Activated T-helper 2 cell treated with anti-CD3 and anti-CD28 coated beads, Interferon-gamma antibody, Interleukin-2, Interleukin-4, amounts not matched to agents 10 μg/mL and 5 μg/mL and 100 μg/mL, durations not matched to agents 14 hours and 24 hours and 36 hours (primary cell): ENCODE measurements at regions not wholly inside any gene's neighbourhood (a gene's known extent, or its start where the extent isn't known, plus 50 kb on each side); places are given as distances from the start of the nearest gene placed in this dataset.

Source experiments
- DNase-seq: peaks from one replicate; pipeline ENCODE4 v3.0.0; 2021; ENCODE audit warnings: low spot score
- H3K27ac Mint-ChIP-seq: one replicate; pipeline ENCODE4 v1.8.0; 2021; ENCODE audit warnings: mixed read lengths
- H3K27me3 Mint-ChIP-seq: one replicate; pipeline ENCODE4 v1.8.0; 2021; ENCODE audit warnings: low read depth, mixed read lengths
- H3K36me3 Mint-ChIP-seq: one replicate; pipeline ENCODE4 v1.8.0; 2021; ENCODE audit warnings: low read depth, mixed read lengths
- H3K4me1 Mint-ChIP-seq: one replicate; pipeline ENCODE4 v1.8.0; 2021; ENCODE audit warnings: low read depth, mixed read lengths
- H3K4me3 Mint-ChIP-seq: one replicate; pipeline ENCODE4 v1.8.0; 2021; ENCODE audit warnings: low read depth, mild to moderate bottlenecking, moderate library complexity, mixed read lengths
- H3K9me3 Mint-ChIP-seq: one replicate; pipeline ENCODE4 v1.8.0; 2021; ENCODE audit warnings: mixed read lengths
- intact Hi-C: fragments of 100-400 bp; cut with micrococcal nuclease; formaldehyde crosslinking; loops from one replicate; pipeline ENCODE4 v1.15.1; 2023

DNA sequence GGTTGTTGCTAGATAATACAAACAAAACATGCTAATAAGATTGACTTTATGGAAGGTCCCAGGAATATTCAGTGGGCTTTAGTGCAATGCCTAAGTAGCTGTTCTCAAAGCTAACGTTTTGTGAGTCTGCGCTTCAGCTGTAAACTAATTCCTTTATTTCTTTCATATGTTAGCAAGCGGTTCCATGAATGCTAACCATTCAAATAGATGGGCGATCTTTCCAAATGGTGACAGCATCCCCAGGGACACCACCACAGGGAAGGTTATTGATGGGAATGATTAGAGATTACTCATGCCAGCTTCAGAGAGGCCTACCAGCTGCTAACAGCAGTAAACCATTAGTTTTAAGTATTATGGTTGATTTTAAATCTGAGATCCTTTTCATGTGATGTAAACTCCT is 405.7 kb upstream of the MCTP2 start:
- Mint-ChIP-seq H3K27ac (no peak overlapping the region), H3K4me1 (no peaks in the 10 kb centered on the region), H3K4me3 (no peak overlapping the region), H3K9me3 (no peaks in the 10 kb centered on the region), H3K36me3 (no peaks in the 10 kb centered on the region), H3K27me3 (no peaks in the 10 kb centered on the region)
- no peak for DNase-seq
- intact Hi-C loops = no loop called here

DNA sequence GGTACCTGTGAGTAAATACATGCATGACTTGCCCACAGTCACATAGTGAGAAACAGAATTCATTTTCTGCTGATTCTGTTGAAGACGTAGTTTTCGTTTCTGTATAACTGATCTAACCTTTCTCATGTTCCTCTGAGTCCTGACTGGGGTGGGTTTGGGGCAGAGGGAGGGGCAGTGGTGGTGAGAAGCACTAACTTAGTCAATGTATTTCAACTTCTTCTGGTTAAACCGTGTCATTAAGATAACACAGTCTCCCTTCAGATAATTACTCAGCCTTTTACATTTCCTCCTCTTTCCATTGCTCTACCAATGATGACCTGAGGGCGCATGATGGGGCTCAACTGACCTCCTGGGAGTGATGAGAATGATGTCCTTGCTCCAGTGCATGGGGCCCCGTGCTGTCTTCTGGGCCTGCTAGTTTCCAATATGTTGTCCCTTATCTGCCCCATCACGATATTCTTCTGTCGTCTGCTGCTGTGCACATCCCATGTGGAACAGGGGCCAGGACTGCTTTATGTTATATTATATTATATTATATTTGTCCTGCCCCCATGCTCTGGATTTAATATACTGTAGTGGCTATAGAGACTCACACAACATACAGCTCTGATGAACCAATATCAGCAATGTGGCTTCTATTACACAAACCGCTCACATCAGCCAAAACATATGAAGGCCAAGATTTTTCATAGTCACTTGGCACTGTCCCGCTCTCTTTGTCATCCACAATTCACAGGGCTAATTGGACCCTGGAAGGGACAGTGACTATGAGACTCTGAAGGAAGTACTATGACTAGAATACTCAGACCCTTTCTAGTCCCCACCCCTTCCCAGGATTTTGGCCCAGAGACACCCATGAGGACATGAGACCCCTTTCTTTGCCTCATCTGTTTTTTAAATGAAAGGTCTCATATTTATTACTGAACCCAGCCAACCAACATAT is 407.1 kb upstream of the MCTP2 start:
- no peak for DNase-seq
- no peaks in the 10 kb centered on the region for H3K27me3 Mint-ChIP-seq
- H3K4me1 Mint-ChIP-seq = no peaks in the 10 kb centered on the region
- H3K36me3 Mint-ChIP-seq = no peaks in the 10 kb centered on the region
- no peak overlapping the region for H3K4me3 Mint-ChIP-seq
- intact Hi-C loops = no loop called here
- H3K9me3 Mint-ChIP-seq = no peaks in the 10 kb centered on the region
- no peak overlapping the region for H3K27ac Mint-ChIP-seq

DNA sequence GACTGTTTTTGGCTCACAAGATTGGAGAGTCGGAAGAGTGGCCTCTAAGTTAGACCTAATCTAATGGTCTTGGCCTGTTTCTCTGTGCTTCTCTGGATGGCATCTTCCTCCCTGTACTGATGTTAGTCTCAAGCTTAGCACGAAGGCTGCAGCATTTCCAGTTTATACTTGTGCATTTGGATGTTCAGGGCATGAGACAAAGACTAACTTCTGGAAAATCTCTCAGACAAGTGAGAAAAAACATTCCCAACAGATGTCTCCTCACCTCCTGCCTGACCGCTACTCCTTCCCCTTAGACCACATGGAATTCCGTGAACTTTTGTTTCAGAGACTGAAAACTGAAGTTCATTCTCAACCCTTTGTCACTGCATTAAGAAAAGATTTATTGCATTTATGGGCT is 410.8 kb upstream of the MCTP2 start:
- H3K27me3 Mint-ChIP-seq = no peaks in the 10 kb centered on the region
- no peaks in the 10 kb centered on the region for H3K9me3 Mint-ChIP-seq
- intact Hi-C loops = no loop called here
- DNase-seq = no peak
- H3K4me3 Mint-ChIP-seq = no peak overlapping the region
- no peaks in the 10 kb centered on the region for H3K36me3 Mint-ChIP-seq
- no peak overlapping the region for H3K27ac Mint-ChIP-seq
- no peaks in the 10 kb centered on the region for H3K4me1 Mint-ChIP-seq

DNA sequence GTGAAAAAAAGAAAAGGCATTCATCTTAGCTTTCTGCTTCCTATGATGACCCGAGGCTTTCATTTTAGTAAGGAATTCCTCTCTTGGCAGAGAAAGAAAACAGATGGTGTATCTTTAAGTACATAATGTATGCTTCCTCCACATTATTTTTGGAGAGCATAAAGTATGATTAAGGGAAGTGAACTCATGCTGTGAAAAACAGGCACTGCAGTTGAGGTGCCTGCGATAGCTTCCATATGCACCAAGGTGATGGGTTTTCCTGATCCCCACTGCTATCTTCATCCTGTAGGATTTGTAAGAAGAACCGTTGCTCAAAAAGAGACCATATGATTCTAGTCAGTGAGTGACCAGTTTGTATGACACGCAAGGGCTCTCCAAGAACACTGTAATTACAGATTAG is 411.5 kb upstream of the MCTP2 start:
- no peaks in the 10 kb centered on the region for H3K9me3 Mint-ChIP-seq
- no peaks in the 10 kb centered on the region for H3K36me3 Mint-ChIP-seq
- no peaks in the 10 kb centered on the region for H3K27me3 Mint-ChIP-seq
- no peaks in the 10 kb centered on the region for H3K4me1 Mint-ChIP-seq
- intact Hi-C loops = no loop called here
- no peak overlapping the region for H3K27ac Mint-ChIP-seq
- no peak overlapping the region for H3K4me3 Mint-ChIP-seq
- DNase-seq = no peak

DNA sequence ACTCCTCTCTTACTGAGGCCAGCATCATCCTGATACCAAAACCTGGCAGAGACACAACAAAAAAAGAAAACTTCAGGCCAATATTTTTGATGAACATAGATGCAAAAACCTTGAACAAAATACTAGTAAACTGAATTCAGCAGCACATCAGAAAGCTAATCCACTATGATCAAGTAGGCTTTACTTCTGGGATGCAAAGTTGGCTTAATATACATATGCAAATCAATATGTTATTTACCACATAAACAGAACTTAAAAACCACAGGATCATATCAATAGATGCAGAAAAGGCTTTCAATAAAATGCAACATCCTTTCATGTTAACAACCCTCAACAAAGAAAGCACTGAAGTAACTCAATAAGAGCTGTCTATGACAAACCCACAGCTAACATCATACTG is 414.5 kb upstream of the MCTP2 start:
- no peaks in the 10 kb centered on the region for H3K9me3 Mint-ChIP-seq
- no peak overlapping the region for H3K27ac Mint-ChIP-seq
- no peak for DNase-seq
- no peaks in the 10 kb centered on the region for H3K36me3 Mint-ChIP-seq
- H3K27me3 Mint-ChIP-seq = no peaks in the 10 kb centered on the region
- no peaks in the 10 kb centered on the region for H3K4me1 Mint-ChIP-seq
- intact Hi-C loops = no loop called here
- no peak overlapping the region for H3K4me3 Mint-ChIP-seq

DNA sequence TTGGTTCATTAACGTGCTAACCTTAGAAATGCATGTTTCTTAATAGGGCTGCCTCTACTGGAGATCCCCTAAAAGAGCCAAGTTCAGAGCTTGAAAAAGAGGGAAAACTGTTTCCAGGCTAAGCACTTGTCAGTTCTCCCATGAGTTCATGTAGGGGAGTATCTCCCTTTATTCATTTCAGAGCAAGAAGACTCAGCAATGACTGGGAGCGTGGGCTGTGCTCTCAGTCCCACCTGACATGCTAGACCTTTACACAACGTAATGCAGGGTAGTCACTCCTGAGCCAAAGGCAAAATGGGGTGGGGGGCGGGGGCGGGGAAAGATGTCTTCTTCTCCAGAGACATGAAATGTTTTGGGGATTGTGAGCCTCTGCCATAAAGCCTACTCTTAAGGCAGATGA is 420.1 kb upstream of the MCTP2 start:
- H3K4me3 Mint-ChIP-seq = no peak overlapping the region
- no peaks in the 10 kb centered on the region for H3K4me1 Mint-ChIP-seq
- no peaks in the 10 kb centered on the region for H3K27me3 Mint-ChIP-seq
- no peak overlapping the region for H3K27ac Mint-ChIP-seq
- no peaks in the 10 kb centered on the region for H3K9me3 Mint-ChIP-seq
- no peak for DNase-seq
- no peaks in the 10 kb centered on the region for H3K36me3 Mint-ChIP-seq
- intact Hi-C loops = no loop called here

DNA sequence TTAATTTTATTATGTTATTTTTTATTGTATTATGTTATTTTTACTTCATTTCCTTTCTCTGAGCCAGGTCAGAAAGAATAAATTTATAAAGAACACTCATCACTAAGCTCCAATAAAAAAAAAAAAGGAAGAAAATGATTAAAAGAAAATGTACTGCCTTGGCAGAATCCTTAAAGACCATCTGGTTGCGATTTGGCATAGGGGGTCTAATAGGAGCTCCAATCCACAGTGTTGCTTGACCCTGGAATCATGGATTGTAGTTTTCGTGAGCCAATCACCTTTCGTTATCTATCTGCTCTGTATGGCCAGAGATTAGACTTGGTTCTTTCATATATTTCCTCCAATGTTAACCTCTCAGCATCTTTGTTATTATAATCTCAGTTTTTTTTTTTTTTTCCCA is 421.8 kb upstream of the MCTP2 start:
- intact Hi-C loops = no loop called here
- Mint-ChIP-seq H3K9me3 (no peaks in the 10 kb centered on the region), H3K36me3 (no peaks in the 10 kb centered on the region), H3K27ac (no peak overlapping the region), H3K4me3 (no peak overlapping the region), H3K27me3 (no peaks in the 10 kb centered on the region), H3K4me1 (no peaks in the 10 kb centered on the region)
- no peak for DNase-seq

DNA sequence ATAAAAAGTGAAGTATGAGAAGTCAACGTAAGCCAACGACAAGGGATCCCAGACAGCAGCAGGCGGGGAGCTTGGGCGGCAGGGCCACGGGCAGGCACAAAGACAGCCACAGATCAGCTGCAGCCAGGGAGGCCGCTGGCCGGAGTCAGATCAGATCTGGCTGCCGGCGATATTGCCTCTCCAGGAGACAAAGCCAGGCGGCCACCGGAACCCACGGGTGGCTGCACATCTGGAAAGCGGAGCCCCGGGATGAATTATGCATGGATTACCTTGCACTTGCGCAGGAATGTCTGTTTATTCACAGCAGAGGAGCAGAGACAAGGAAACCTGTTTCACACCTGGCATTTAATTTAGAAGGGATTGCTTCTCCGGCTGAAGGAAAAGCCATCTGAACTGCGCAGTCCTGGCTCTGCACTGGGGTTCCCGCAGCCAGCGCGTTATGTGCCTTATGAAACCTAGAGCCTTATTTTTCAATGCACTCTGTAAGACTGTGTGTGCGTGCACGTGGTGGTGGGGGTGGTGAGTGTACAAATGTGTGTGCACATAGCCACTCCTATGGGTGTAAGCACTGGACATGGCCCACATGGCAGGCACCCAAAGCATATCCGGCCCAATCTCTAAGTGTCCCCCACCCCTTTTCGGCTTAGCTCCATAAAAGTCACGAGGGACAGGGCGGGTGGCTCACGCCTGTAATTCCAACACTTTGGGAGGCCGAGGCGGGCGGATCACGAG is 427.8 kb upstream of the MCTP2 start:
- H3K9me3 Mint-ChIP-seq = no peaks in the 10 kb centered on the region
- H3K4me1 Mint-ChIP-seq = no peaks in the 10 kb centered on the region
- no peak for DNase-seq
- intact Hi-C loops = no loop called here
- H3K27me3 Mint-ChIP-seq = no peaks in the 10 kb centered on the region
- no peak overlapping the region for H3K4me3 Mint-ChIP-seq
- H3K27ac Mint-ChIP-seq = no peak overlapping the region
- H3K36me3 Mint-ChIP-seq = no peaks in the 10 kb centered on the region

DNA sequence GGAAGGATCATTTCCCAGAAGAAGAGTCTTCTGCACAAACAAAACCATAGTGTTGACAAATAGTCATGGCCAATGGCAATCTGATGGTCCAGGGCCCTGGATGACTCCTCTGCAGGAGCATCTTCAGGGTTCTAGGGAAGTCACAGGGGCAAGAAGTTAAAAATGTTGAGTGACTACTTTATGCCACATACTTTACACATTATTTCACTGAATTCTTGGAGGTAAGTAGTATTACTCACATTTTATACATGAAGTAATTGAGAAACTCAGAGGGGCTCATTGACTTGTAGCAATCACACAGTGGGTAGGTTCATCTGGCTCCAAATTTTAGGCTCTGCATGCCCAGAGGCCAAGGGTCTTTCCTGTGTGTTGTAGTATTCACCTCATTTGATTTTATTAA is 430.2 kb upstream of the MCTP2 start:
- DNase-seq = no peak
- Mint-ChIP-seq H3K27ac (no peak overlapping the region), H3K9me3 (no peaks in the 10 kb centered on the region), H3K4me1 (no peaks in the 10 kb centered on the region), H3K36me3 (no peaks in the 10 kb centered on the region), H3K4me3 (no peak overlapping the region), H3K27me3 (no peaks in the 10 kb centered on the region)
- intact Hi-C loops = no loop called here

DNA sequence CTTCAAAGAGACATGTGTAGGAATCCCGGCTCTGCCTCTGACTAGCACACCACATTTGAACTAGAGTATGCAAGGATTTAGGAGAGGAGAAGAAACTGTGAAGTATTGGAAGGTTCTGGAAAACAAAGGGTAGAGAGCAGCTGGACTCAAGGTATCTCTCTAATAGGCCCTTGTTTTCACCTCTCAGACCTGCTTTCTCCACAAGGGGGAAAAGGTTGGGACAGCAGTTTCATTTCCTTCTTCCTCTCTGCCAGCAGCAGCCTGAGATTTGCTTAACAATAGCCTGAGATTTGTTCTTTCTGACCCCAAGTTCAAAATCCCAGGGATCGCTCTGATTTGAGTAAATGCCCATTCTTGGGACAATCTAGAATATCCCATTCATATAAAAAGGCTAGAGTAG is 430.6 kb upstream of the MCTP2 start:
- H3K4me1 Mint-ChIP-seq = no peaks in the 10 kb centered on the region
- no peaks in the 10 kb centered on the region for H3K27me3 Mint-ChIP-seq
- H3K27ac Mint-ChIP-seq = no peak overlapping the region
- intact Hi-C loops = no loop called here
- DNase-seq = no peak
- no peak overlapping the region for H3K4me3 Mint-ChIP-seq
- no peaks in the 10 kb centered on the region for H3K9me3 Mint-ChIP-seq
- H3K36me3 Mint-ChIP-seq = no peaks in the 10 kb centered on the region

DNA sequence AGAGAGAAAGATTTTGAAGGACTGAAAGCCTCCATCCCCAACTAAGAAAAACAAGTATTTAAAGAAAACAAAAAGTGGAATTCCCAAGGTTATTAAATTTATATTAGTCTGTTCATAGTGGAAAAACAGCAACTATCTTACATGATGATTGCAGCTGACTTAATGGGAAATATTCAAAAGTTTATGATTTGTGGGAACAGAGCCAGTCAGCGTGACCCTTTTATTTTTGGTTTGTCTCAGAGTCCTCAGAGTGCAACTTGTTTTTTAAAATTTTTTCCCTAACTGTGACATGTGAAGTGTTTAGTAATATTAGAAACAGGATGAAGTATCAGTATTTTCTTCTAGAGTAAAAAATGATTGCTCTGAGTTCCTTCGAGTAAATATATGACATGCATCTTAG is 441.9 kb upstream of the MCTP2 start:
- no peaks in the 10 kb centered on the region for H3K27me3 Mint-ChIP-seq
- no peak overlapping the region for H3K4me3 Mint-ChIP-seq
- H3K4me1 Mint-ChIP-seq = no peaks in the 10 kb centered on the region
- DNase-seq = no peak
- intact Hi-C loops = no loop called here
- H3K36me3 Mint-ChIP-seq = no peaks in the 10 kb centered on the region
- H3K9me3 Mint-ChIP-seq = no peaks in the 10 kb centered on the region
- no peak overlapping the region for H3K27ac Mint-ChIP-seq

DNA sequence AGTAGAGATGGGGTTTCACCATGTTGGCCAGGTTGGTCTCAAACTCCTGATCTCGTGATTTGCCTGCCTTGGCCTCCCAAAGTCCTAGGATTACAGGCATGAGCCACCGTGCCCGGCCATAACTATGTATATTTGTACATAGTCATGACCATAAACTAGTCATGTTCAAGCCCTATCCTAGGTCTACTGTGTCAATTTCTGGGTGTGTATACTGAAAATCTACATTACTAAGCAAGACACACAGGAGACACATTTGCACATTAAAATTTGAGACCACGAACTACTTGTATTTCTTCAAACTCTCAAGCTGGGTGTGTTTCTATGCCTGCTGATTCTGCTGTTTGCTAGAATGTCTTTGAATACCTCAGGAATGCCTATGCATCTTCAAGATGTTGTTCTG is 451.3 kb upstream of the MCTP2 start:
- Mint-ChIP-seq H3K36me3 (no peaks in the 10 kb centered on the region), H3K4me1 (no peaks in the 10 kb centered on the region), H3K9me3 (no peaks in the 10 kb centered on the region), H3K27me3 (no peaks in the 10 kb centered on the region), H3K4me3 (no peak overlapping the region), H3K27ac (no peak overlapping the region)
- DNase-seq = no peak
- intact Hi-C loops = no loop called here

DNA sequence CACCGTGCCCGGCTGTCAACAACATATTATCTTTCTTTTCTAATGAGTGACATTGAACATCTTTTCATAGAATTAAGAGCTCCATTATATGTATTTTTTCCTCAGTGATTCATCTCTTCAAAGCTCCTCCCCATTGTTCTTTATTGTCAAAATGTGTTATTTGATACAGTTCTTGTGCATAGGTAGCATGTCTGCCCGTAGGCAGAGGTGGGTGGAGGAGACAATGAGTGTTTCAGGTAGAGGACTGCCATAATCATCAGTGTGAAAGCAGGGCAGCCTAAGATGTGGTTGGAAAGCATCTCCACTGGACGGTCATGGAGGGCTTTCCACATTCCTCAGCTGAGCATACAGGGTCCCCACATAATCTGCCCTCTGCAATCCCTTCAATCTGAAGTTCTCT is 452.0 kb upstream of the MCTP2 start:
- Mint-ChIP-seq H3K4me1 (no peaks in the 10 kb centered on the region), H3K4me3 (no peak overlapping the region), H3K9me3 (no peaks in the 10 kb centered on the region), H3K27me3 (no peaks in the 10 kb centered on the region), H3K27ac (no peak overlapping the region), H3K36me3 (no peaks in the 10 kb centered on the region)
- intact Hi-C loops = no loop called here
- DNase-seq = no peak
